IPS-20b (cell line): ENCODE measurements at regions not wholly inside any gene's neighbourhood (a gene's known extent, or its start where the extent isn't known, plus 50 kb on each side); places are given as distances from the start of the nearest gene placed in this dataset.

ENCODE experiments used
- H3K27ac ChIP-seq: one replicate; pipeline ENCODE4 v1.5.1; 2013; ENCODE audit warnings: low read length
- H3K27me3 ChIP-seq: 2 replicates; pipeline ENCODE4 v1.6.1; 2013; ENCODE audit warnings: mild to moderate bottlenecking, low read length, inconsistent platforms; ENCODE audit not compliant: insufficient read depth
- H3K36me3 ChIP-seq: 2 replicates; pipeline ENCODE4 v1.6.1; 2013; ENCODE audit warnings: low read depth, mild to moderate bottlenecking, inconsistent platforms, low read length, moderate library complexity; ENCODE audit not compliant: insufficient read depth
- H3K4me1 ChIP-seq: 2 replicates; pipeline ENCODE4 v1.6.1; 2013; ENCODE audit warnings: mild to moderate bottlenecking, control low read depth, inconsistent platforms, low read length, moderate library complexity; ENCODE audit not compliant: insufficient read depth
- H3K4me3 ChIP-seq: 2 replicates; pipeline ENCODE4 v1.5.1; 2013; ENCODE audit warnings: mild to moderate bottlenecking, low read length, inconsistent platforms
- H3K9ac ChIP-seq: 2 replicates; pipeline ENCODE4 v1.6.1; 2013; ENCODE audit warnings: low read depth, mild to moderate bottlenecking, inconsistent platforms, low read length, moderate library complexity
- H3K9me3 ChIP-seq: 2 replicates; pipeline ENCODE4 v1.6.1; 2013; ENCODE audit warnings: mild to moderate bottlenecking, low read depth, low read length, inconsistent platforms; ENCODE audit not compliant: insufficient read depth

DNA sequence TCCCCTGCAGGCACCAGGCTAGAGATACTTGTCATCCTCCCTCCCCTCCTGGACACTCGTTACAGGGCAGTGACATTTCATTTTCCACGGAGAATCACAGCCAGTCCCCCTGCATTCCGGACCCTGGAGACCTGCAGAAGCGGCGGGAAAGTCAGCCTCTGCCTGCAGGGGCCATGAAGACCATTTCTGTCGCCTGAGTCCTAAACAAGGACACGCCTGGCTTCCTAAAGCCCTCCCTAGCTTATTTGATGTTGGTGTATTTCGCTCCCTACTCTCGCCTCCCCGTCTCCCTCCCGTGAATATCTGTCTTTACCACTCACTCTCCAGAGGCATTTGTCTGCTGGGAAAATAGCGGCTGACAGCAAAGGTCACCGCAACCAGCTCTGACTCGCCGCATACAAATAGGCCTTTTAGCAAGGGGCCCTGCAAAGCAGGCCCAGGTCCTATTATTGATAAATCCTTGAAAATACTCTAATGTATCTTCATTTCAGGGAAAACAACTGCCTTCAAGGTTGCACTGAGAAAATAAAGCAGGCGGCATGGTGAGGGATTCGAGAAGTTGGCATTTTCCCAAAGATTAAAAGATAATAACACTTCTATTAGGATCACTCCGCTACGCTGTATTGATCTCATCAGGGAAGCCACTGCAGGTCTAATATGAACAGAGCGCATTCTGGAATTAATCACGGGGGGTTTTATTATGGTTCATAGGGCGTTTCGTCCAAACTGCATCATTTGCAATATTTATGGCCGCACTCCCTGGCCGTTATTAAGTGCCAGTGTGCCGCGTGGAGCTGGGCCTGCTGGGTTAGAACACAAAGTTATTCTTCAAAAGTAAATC is 447.1 kb upstream of the CDH5 start:
- Histone ChIP-seq H3K4me3 (no peak overlapping the region), H3K36me3 (no peaks in the 10 kb centered on the region), H3K9me3 (no peaks in the 10 kb centered on the region), H3K4me1 (no peaks in the 10 kb centered on the region), H3K27me3 (no peaks in the 10 kb centered on the region), H3K9ac (no peak overlapping the region), H3K27ac (no peak overlapping the region)

DNA sequence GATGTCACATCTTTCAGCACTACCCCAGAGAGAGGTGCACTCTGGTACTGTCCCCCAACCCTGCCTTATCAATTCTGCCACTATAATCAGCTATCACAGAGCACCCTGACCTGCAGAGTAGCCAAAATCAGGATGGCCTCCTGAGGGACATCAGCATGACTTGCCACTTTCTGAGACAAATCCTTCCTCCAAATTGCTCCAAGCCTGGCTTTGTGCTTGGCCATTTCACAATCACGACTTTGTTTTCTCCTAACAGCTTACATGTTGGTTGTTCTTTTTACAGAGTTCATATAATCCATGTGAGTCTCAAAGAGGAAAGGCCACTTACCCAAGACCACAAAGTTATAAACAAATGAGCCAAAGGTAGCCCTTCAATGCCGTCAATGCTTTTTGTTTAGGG is 449.0 kb upstream of the CDH5 start:
- no peaks in the 10 kb centered on the region for H3K36me3 ChIP-seq
- no peaks in the 10 kb centered on the region for H3K4me1 ChIP-seq
- H3K4me3 ChIP-seq = no peak overlapping the region
- no peak overlapping the region for H3K9ac ChIP-seq
- no peaks in the 10 kb centered on the region for H3K9me3 ChIP-seq
- H3K27me3 ChIP-seq = no peaks in the 10 kb centered on the region
- H3K27ac ChIP-seq = no peak overlapping the region

DNA sequence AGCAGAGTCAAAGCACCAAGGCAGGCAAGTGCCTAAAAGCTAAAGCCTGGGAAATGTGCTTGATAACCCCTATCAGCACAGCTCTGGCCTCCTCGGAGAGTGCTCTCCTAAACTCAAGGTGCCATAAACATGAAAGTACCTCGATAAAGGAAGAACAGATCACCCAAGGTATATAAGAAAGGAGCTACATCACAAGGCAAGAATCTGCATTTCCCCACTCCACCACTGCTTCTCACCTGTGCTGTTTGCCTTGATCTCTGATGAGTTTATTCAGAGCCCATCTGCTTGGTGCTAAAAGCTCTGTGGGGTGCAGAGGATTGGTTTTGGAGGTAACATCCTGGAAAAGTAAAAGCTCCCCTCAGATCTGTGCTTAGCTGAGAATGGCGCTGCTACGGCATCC is 449.5 kb upstream of the CDH5 start:
- no peak overlapping the region for H3K9ac ChIP-seq
- no peaks in the 10 kb centered on the region for H3K36me3 ChIP-seq
- no peaks in the 10 kb centered on the region for H3K4me1 ChIP-seq
- no peaks in the 10 kb centered on the region for H3K9me3 ChIP-seq
- H3K27ac ChIP-seq = no peak overlapping the region
- H3K27me3 ChIP-seq = no peaks in the 10 kb centered on the region
- no peak overlapping the region for H3K4me3 ChIP-seq

DNA sequence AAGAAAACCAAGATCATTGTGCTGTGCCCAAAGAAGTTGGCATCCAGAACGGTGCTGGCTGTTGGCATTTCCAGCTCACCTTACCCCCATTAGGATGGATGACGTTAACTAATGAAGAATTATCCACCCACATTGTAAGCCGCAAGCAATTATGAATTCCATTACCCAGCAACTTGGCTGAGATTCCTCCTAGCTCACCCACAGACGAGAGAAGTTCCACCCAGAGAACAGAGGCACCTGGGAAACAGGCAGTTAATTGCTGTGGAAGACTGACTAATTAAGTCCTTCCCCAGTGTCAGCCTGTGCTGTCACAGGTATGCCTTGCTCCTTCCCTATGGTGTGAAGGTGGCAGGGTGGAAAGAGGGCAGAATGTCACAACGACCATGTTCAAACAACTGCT is 456.2 kb upstream of the CDH5 start:
- Histone ChIP-seq H3K27ac (no peak overlapping the region), H3K36me3 (no peaks in the 10 kb centered on the region), H3K27me3 (no peaks in the 10 kb centered on the region), H3K4me3 (no peak overlapping the region), H3K9ac (no peak overlapping the region), H3K4me1 (no peaks in the 10 kb centered on the region), H3K9me3 (no peaks in the 10 kb centered on the region)

DNA sequence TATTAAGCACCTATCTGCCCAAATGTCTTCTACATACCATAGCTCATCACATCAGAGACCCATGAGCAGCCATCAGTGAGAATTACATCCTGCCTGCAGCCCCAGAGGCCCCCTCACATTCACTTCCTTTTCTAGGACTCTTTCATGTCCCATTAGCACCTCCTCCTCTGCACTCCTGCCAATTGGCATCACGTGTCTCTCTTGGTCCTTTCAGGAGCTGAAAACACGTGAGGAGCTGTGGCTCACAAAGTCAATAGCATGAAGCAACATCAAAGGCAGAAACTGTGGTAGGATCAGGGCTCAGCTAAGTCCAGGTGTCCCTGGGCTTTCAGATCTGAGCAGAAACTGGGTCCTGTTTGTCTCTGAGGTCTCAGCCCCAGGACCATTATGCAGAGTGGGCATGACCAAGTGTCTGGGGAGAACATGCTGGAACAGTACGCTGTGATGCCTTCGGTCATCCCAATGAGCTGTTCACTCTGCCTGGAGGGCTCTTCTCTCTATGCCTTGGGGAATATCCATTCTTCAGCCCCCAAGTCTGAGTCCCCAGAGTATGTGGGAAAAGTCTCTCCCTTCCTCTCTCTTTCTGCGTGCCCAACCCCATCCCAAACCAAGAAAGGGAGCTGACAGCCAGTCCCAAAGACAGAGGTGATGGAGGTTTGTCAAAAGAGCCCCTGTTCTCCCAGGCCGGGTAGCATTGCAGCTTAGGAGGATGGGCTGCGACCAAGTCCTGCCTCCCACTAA is 457.0 kb upstream of the CDH5 start:
- no peaks in the 10 kb centered on the region for H3K36me3 ChIP-seq
- no peaks in the 10 kb centered on the region for H3K27me3 ChIP-seq
- no peak overlapping the region for H3K4me3 ChIP-seq
- H3K4me1 ChIP-seq = peaks cover 4% of the 10 kb centered on the region; the same call in 1 of the 2 replicates
- no peaks in the 10 kb centered on the region for H3K9me3 ChIP-seq
- H3K27ac ChIP-seq = no peak overlapping the region
- H3K9ac ChIP-seq = no peak overlapping the region

DNA sequence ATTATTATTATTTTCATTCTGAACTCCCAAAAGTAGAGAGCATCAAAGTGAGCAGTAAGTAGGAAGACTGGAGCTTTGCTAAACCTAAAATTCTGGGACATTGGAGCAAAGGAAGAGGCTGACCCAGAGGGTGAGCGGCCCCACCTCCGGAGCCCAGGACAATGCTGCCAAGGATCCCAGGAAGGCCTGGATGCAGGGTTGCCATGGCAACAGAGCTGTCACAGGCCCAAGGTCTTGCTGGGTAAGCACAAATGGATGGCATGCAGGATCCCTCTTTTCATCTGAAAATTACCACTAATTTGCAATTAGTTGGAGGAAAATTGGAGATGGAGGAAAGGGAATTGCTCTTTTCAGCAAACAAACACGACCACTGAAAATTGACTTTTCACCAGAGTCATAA is 457.9 kb upstream of the CDH5 start:
- Histone ChIP-seq H3K9me3 (no peaks in the 10 kb centered on the region), H3K27me3 (no peaks in the 10 kb centered on the region), H3K4me3 (no peak overlapping the region), H3K4me1 (peaks cover 5% of the 10 kb centered on the region; the same call in 1 of the 2 replicates), H3K9ac (no peak overlapping the region), H3K36me3 (no peaks in the 10 kb centered on the region), H3K27ac (no peak overlapping the region)

DNA sequence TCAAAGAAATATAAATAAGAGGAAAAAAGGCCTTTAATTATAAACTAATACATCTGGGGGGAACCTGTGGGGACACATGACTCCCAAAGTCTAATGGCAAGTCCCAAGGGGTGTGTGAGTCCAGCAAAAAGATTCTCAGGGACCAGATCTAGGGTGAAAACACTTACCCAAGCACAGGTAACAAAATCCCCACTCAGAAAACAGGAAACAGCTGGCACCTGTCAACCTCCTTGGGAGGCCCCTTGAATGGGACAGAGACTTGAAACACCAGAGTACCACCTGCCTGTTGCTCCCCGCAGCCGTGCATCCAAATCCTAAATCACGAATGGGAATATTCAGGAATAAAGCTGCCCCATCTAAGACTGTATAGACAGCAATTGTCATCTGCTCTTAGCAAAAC is 461.2 kb upstream of the CDH5 start:
- no peak overlapping the region for H3K27ac ChIP-seq

DNA sequence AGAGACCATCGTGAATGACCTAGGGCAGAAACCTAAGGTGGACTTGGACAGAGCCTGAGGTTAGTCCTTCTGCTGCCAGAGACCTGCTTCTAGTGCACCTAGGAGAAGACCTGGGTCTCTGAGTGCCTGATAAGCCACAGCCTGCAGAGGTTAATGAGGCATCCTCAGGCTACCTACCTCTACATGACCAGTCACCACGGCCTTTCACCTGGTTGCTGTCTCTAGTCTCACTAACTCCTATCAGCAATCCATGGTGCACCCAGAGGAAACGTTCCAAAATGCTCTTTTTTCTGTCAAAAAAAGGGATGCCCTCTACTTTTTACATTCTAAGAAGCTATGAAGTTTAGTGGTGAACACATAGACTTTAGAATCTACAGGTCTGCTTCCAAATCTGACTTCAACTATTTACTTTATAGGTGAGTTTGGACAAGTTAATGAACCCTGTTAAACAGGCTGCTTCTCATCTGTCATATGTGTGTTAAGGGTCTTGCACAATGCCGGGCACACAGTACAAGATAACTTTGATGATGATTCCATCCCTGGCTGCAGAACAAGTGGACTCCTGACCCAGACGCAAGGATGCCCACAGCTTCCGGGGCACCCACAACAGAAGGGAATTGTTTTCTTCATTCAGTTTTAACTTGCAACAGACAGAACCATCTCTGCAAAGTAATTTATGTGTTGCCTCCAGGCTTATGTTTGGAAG is 469.9 kb upstream of the CDH5 start:
- H3K4me1 ChIP-seq = no peaks in the 10 kb centered on the region
- no peaks in the 10 kb centered on the region for H3K9me3 ChIP-seq
- no peak overlapping the region for H3K4me3 ChIP-seq
- no peak overlapping the region for H3K27ac ChIP-seq
- H3K27me3 ChIP-seq = no peaks in the 10 kb centered on the region
- no peaks in the 10 kb centered on the region for H3K36me3 ChIP-seq
- no peak overlapping the region for H3K9ac ChIP-seq

More for the DNA sequence above, 461.2 kb upstream of the CDH5 start:
- Histone ChIP-seq H3K36me3 (no peaks in the 10 kb centered on the region), H3K9ac (no peak overlapping the region), H3K4me3 (no peak overlapping the region), H3K4me1 (peaks cover 5% of the 10 kb centered on the region; the same call in 1 of the 2 replicates), H3K9me3 (no peaks in the 10 kb centered on the region), H3K27me3 (no peaks in the 10 kb centered on the region)

DNA sequence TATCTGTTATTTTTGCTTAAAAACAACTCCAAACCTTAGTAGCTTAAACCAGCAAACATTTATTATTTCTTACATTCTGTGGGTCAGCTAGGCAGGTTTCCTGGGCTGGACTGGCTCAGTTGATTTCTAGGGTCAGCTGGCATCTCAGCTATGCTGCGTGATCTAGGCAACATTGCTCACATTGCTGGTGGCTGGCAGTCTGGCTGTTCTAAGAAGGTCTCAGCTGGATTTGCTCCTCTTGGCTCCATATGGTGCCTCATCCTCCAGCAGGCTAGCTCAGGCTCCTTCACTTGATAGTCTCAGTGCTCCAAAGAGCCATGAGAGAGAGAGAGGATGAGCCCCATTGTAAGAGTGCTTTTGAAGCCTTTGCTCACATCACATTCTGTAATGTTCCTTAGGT is 470.6 kb upstream of the CDH5 start:
- Histone ChIP-seq H3K4me3 (no peak overlapping the region), H3K36me3 (no peaks in the 10 kb centered on the region), H3K9me3 (no peaks in the 10 kb centered on the region), H3K4me1 (no peaks in the 10 kb centered on the region), H3K27ac (no peak overlapping the region), H3K27me3 (no peaks in the 10 kb centered on the region), H3K9ac (no peak overlapping the region)

DNA sequence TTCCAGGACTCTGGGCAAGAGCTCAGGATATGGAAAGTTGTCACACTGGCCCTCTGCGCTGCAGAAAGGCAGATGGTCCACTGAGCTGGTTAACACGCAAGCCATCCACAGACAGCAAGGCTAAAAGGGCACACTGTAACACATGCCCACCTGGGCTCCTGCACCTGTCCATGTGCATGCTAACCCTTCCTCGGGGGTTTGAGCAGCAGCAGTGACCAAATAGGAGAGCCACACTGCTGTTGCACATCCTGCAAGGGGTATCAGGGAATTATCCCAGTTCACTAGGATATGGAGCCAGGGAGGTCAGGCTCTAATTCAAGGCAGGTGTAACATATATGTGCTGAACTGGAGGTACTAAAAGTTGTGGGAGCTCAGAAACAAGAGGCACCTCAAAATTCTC is 471.0 kb upstream of the CDH5 start:
- Histone ChIP-seq H3K27ac (no peak overlapping the region), H3K4me3 (no peak overlapping the region), H3K9ac (no peak overlapping the region), H3K9me3 (no peaks in the 10 kb centered on the region), H3K4me1 (no peaks in the 10 kb centered on the region), H3K27me3 (no peaks in the 10 kb centered on the region), H3K36me3 (no peaks in the 10 kb centered on the region)

DNA sequence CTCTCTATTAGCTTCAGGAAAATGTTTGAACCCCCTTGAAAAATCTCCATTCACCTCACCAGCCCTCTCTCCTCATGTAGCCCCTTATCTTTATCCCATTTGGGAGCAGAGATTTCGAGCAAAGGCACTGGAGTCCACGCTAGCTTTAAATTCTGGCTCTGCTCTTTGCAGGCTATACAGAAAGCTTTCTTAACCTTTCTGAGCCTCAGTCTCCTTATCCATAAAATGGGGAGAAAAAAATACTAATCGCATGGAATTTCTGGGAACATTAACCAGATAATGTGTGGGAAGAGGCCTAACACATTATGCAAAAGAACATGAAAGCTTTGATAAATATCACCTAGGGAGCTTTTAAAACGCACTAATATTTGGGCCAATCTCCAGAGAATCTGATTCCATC is 476.3 kb upstream of the CDH5 start:
- H3K27me3 ChIP-seq = no peaks in the 10 kb centered on the region
- no peak overlapping the region for H3K4me3 ChIP-seq
- no peak overlapping the region for H3K27ac ChIP-seq
- no peaks in the 10 kb centered on the region for H3K9me3 ChIP-seq
- no peak overlapping the region for H3K9ac ChIP-seq
- H3K36me3 ChIP-seq = no peaks in the 10 kb centered on the region
- no peaks in the 10 kb centered on the region; the same call in 1 of the 2 replicates for H3K4me1 ChIP-seq
